ENCODE measurements at regions not wholly inside any gene's neighbourhood (a gene's known extent, or its start where the extent isn't known, plus 50 kb on each side); places are given as distances from the start of the nearest gene placed in this dataset.
"Not testable (repeated sequence)": the region's sequence is repeated elsewhere in the genome, so short reads cannot be mapped to it uniquely, and the experiment has no call there.

DNA sequence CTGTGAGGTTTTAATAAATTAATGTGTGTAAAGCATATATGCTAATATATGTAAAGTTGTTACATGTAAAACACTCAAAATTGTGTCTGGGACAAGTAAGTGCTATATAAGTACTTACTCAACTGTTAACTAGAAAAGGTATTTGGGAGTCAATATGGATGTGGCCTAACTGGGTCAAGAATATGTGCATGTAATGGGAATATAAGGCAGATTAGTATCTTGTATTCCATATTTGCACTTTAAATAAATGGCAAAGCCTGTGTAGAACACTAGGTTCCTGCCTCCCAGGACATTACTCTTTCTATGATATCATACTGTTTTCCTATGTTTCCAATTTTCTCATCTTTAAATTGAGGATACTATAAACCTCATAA, 270.6 kb downstream of the FBXO8 start:
- H3K4me1 ChIP-seq (ENCODE audit: control insufficient read depth, insufficient read depth, low read length, unreplicated experiment): no peaks in the 10 kb centered on the region
- no peaks in the 10 kb centered on the region for H3K79me2 ChIP-seq (ENCODE audit: control insufficient read depth, insufficient read depth, low read length, unreplicated experiment)
- no peaks in the 10 kb centered on the region for H3K27me3 ChIP-seq (ENCODE audit: insufficient read depth, low read length)
- no peak overlapping the region for H3K27ac ChIP-seq (ENCODE audit: low read depth, low read length)
- no peaks in the 10 kb centered on the region for H3K36me3 ChIP-seq (ENCODE audit: insufficient read depth, low read length)
- H2AFZ ChIP-seq (ENCODE audit: low read length, unreplicated experiment): no peak overlapping the region
- H3K4me3 ChIP-seq (ENCODE audit: low read depth, low read length): no peak overlapping the region

DNA sequence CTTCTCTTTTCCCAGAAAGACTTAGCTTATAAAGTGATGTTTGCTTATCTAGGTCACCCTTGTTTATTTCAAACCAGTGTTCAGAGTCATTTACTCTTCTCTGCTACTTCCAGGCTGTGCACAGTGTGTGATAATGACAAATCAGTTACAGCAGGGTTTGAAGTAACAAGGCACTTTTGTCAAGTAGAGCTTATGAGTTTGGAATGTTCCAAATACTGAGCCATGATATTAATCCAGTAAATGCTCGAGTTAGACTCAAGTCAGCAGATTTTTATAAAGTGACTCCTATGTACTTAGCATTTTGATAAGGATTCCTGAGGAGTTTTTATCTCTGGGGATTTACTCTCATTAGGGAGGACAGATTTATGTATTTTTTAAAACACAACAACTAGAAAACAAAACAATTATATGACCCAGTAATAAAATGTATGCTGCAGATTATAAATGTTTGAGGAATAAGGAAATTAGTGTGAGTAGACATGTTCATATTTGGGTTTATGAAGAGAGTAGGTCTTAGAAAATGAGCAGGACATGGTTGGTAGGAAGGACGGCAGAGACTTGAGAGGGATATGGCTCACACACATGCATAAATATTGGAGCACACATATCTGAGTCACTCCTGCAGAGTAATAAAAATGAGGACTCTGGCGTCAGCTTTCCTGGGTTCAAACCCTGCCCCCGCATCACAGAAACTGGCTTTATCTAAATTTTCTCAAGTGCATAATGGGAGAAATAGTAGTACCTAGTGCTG, 271.2 kb downstream of the FBXO8 start:
- H3K36me3 ChIP-seq (ENCODE audit: insufficient read depth, low read length): no peaks in the 10 kb centered on the region
- H3K27me3 ChIP-seq (ENCODE audit: insufficient read depth, low read length): no peaks in the 10 kb centered on the region
- H2AFZ ChIP-seq (ENCODE audit: low read length, unreplicated experiment): peak overlapping the region; percentile 74
- no peak overlapping the region for H3K27ac ChIP-seq (ENCODE audit: low read depth, low read length)
- no peaks in the 10 kb centered on the region for H3K4me1 ChIP-seq (ENCODE audit: control insufficient read depth, insufficient read depth, low read length, unreplicated experiment)
- no peak overlapping the region for H3K4me3 ChIP-seq (ENCODE audit: low read depth, low read length)
- H3K79me2 ChIP-seq (ENCODE audit: control insufficient read depth, insufficient read depth, low read length, unreplicated experiment): no peaks in the 10 kb centered on the region

DNA sequence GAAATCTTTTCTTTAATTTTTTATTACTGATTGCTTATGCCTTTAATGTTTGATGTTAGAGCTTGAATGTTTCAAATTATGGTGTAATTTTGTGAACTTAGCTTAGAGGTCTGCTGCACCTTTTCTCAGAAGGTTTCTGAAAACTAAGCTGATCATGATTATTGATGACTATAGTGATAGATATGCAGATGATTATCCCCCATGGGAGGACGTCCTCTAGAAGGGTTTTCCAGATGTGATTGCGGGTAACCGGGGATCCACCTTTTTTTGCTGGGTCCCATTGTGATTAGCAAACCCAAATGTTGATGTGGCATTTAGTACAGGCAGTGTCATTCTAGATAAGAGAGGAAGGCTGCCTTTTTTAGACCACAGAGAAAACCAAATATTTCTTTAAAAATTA, 272.9 kb downstream of the FBXO8 start:
- Histone ChIP-seq H3K27me3 (ENCODE audit: insufficient read depth, low read length) (no peaks in the 10 kb centered on the region), H3K79me2 (ENCODE audit: control insufficient read depth, insufficient read depth, low read length, unreplicated experiment) (no peaks in the 10 kb centered on the region), H3K4me3 (ENCODE audit: low read depth, low read length) (no peak overlapping the region), H3K36me3 (ENCODE audit: insufficient read depth, low read length) (no peaks in the 10 kb centered on the region), H2AFZ (ENCODE audit: low read length, unreplicated experiment) (peak overlapping the region; percentile 43), H3K4me1 (ENCODE audit: control insufficient read depth, insufficient read depth, low read length, unreplicated experiment) (peaks cover 3% of the 10 kb centered on the region), H3K27ac (ENCODE audit: low read depth, low read length) (no peak overlapping the region)

DNA sequence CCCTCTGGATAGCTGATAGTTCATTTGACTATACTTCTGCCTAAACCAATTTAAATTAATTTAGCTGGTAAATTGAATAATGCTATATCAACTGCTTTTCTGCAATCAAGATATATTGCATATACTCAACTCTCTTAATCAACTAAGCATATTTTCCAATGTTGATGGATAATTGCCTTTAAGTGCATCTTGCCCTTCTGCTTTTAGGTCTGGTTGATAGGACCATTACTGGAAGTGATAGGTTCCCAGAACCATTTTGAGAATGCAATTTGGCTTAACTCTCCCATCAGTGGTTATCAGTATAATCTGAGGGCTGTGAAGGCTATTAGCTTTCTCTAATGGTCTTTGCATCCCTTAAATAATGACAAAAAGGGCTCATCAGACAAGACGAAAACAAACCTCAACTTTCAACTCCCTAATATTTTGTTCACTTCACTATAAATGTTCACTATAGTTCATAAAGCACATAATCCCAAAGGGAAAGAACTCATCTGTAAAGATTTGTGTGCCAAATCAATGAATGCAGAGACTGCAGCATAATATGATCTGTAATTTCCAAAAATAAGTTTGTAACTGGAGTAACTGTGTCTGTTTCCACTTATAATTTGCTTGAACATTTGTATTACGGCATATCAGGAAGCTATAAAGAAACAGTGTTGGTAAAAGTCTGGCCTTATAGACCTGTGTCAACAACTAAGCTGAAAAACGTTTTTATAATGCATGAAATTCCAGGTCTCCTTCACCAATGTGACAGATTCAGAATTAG, 273.6 kb downstream of the FBXO8 start:
- Histone ChIP-seq H2AFZ (ENCODE audit: low read length, unreplicated experiment) (peak overlapping the region; percentile 27), H3K27me3 (ENCODE audit: insufficient read depth, low read length) (no peaks in the 10 kb centered on the region), H3K79me2 (ENCODE audit: control insufficient read depth, insufficient read depth, low read length, unreplicated experiment) (no peaks in the 10 kb centered on the region), H3K36me3 (ENCODE audit: insufficient read depth, low read length) (no peaks in the 10 kb centered on the region), H3K4me3 (ENCODE audit: low read depth, low read length) (no peak overlapping the region), H3K4me1 (ENCODE audit: control insufficient read depth, insufficient read depth, low read length, unreplicated experiment) (peaks cover 3% of the 10 kb centered on the region), H3K27ac (ENCODE audit: low read depth, low read length) (no peak overlapping the region)

DNA sequence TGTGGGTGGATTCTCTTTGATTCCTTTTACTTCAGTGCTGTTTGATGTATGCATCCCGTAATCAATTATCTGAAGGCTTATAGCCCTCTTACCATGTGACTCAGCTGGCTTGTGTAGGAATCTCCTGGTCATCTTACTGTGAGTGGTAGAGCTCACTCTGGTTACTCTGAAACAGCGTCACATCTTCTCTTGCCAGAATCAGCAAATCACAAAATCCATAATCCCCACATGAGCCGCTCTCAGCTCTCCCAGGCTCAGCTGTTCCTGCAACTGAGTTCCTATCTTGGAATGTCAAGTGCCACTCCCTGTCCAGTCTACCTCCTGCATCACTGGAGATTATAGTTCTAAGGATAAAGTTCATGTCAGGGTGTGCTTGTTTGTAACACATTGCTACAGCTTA, 278.0 kb downstream of the FBXO8 start:
- no peaks in the 10 kb centered on the region for H3K36me3 ChIP-seq (ENCODE audit: insufficient read depth, low read length)
- H3K27ac ChIP-seq (ENCODE audit: low read depth, low read length): no peak overlapping the region
- no peaks in the 10 kb centered on the region for H3K79me2 ChIP-seq (ENCODE audit: control insufficient read depth, insufficient read depth, low read length, unreplicated experiment)
- H3K4me3 ChIP-seq (ENCODE audit: low read depth, low read length): no peak overlapping the region
- no peaks in the 10 kb centered on the region for H3K27me3 ChIP-seq (ENCODE audit: insufficient read depth, low read length)
- H2AFZ ChIP-seq (ENCODE audit: low read length, unreplicated experiment): no peak overlapping the region
- peaks cover 3% of the 10 kb centered on the region for H3K4me1 ChIP-seq (ENCODE audit: control insufficient read depth, insufficient read depth, low read length, unreplicated experiment)

DNA sequence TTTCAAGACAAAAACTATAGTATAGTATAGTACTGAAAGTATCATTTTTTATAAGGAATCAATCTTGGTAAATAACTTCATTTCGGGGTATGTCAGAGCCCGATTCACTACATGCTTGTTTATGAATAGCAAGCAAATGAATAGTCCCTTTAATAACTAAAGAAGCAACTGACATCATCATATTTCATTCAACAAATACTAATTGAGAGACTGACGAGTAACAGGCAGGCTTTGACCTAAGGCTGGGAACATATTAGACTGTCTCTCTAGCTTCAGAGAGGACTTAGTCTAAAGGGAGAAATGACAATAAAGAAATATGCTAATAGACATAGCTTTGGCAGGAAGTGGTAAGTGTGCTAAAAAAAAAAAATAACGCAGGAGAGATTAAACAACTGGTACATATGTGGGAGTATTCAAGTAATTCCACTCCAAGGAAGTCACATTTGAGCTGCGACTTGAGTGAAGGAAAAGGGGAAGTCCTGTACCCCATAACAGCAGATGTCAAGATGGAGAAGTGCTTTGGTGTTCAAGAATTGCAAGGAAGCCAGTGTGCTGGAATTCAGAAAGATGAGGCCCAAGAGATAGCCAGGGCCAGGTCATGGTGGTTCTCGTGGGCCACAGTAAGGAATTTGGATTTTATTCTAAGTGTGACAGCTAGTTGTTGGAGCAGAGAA, 284.9 kb downstream of the FBXO8 start:
- Histone ChIP-seq H2AFZ (ENCODE audit: low read length, unreplicated experiment) (no peak overlapping the region), H3K27me3 (ENCODE audit: insufficient read depth, low read length) (no peaks in the 10 kb centered on the region), H3K4me1 (ENCODE audit: control insufficient read depth, insufficient read depth, low read length, unreplicated experiment) (no peaks in the 10 kb centered on the region), H3K36me3 (ENCODE audit: insufficient read depth, low read length) (no peaks in the 10 kb centered on the region), H3K4me3 (ENCODE audit: low read depth, low read length) (no peak overlapping the region), H3K27ac (ENCODE audit: low read depth, low read length) (no peak overlapping the region), H3K79me2 (ENCODE audit: control insufficient read depth, insufficient read depth, low read length, unreplicated experiment) (no peaks in the 10 kb centered on the region)

DNA sequence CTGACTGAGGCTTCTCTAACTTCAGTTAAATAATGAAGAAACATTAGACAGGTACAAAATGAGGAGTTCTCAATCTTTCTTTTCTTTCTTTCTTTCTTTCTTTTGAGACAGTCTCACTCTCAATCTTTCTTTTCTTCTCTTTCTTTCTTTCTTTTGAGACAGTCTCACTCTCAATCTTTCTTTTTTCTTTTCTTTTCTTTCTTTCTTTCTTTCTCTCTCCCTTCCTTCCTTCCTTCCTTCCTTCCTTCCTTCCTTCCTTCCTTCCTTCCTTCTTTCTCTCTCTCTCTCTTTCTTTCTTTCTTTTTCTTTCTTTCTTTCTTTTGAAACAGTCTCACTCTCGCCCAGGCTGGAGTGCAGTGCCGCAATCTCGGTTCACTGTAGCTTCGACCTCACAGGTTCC, 287.7 kb downstream of the FBXO8 start:
- not testable (repeated sequence) for H3K4me1 ChIP-seq (ENCODE audit: control insufficient read depth, insufficient read depth, low read length, unreplicated experiment); H3K27ac ChIP-seq (ENCODE audit: low read depth, low read length); H2AFZ ChIP-seq (ENCODE audit: low read length, unreplicated experiment); H3K36me3 ChIP-seq (ENCODE audit: insufficient read depth, low read length); H3K79me2 ChIP-seq (ENCODE audit: control insufficient read depth, insufficient read depth, low read length, unreplicated experiment); H3K27me3 ChIP-seq (ENCODE audit: insufficient read depth, low read length); H3K4me3 ChIP-seq (ENCODE audit: low read depth, low read length)

DNA sequence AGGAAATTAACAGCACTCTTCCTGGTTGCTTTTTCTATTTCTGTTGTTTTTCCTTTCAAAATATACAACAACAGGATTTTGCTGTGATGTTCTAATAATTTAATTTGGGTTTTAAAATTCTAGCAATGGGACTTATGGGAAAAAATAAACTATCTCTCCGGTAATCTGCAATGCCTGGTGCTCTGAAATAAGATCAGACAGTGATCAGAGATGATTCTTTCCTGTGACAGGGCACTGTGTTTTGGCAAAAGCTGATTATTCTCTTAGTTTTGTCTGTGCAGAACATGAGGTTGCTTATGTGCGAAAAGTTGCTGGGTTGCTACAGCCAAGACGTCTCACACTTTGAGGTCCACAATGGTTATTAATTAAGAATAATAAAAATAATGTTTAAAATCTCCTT, 291.7 kb downstream of the FBXO8 start:
- H3K27ac ChIP-seq (ENCODE audit: low read depth, low read length): no peak overlapping the region
- H2AFZ ChIP-seq (ENCODE audit: low read length, unreplicated experiment): no peak overlapping the region
- no peaks in the 10 kb centered on the region for H3K4me1 ChIP-seq (ENCODE audit: control insufficient read depth, insufficient read depth, low read length, unreplicated experiment)
- no peak overlapping the region for H3K4me3 ChIP-seq (ENCODE audit: low read depth, low read length)
- no peaks in the 10 kb centered on the region for H3K36me3 ChIP-seq (ENCODE audit: insufficient read depth, low read length)
- no peaks in the 10 kb centered on the region for H3K79me2 ChIP-seq (ENCODE audit: control insufficient read depth, insufficient read depth, low read length, unreplicated experiment)
- no peaks in the 10 kb centered on the region for H3K27me3 ChIP-seq (ENCODE audit: insufficient read depth, low read length)

DNA sequence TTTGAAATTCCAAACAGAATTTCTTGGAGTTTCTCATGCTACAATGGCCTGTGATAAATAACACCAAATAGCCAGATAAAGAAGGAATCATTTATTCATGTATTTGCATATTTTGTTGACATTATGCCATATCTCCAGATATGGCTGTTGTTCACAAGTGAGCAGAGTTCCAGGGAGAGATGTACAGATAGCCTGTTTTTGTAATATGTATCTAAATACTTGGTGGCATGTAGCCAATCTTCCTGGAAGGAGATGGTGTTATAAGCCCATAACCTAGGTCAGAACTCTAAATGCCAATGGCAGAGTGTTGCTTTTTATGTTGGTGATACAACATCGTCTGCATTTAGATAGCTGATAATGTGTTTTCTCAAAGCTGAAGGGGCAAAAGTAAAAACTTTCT, 292.2 kb downstream of the FBXO8 start:
- H2AFZ ChIP-seq (ENCODE audit: low read length, unreplicated experiment): no peak overlapping the region
- no peaks in the 10 kb centered on the region for H3K4me1 ChIP-seq (ENCODE audit: control insufficient read depth, insufficient read depth, low read length, unreplicated experiment)
- no peak overlapping the region for H3K4me3 ChIP-seq (ENCODE audit: low read depth, low read length)
- no peaks in the 10 kb centered on the region for H3K79me2 ChIP-seq (ENCODE audit: control insufficient read depth, insufficient read depth, low read length, unreplicated experiment)
- H3K27me3 ChIP-seq (ENCODE audit: insufficient read depth, low read length): no peaks in the 10 kb centered on the region
- no peak overlapping the region for H3K27ac ChIP-seq (ENCODE audit: low read depth, low read length)
- H3K36me3 ChIP-seq (ENCODE audit: insufficient read depth, low read length): no peaks in the 10 kb centered on the region

DNA sequence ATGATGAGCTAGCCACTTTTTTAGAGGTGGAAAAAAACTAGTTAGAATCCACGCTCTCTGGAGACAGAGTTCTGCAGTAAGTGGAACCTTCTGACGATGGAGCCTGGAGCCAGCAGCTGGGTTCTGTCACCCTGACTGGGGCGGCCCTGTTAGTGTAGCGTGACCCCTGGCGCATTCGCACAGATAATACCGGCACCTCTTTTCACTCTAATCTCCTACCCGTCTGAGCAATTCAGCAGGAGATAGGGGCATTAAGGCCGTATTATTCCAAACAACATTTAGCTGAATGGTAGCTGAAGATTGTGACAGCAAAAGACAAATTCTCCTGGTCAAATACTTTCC, 292.6 kb downstream of the FBXO8 start:
- no peak overlapping the region for H3K4me3 ChIP-seq (ENCODE audit: low read depth, low read length)
- no peak overlapping the region for H3K27ac ChIP-seq (ENCODE audit: low read depth, low read length)
- H2AFZ ChIP-seq (ENCODE audit: low read length, unreplicated experiment): no peak overlapping the region
- H3K79me2 ChIP-seq (ENCODE audit: control insufficient read depth, insufficient read depth, low read length, unreplicated experiment): no peaks in the 10 kb centered on the region
- H3K27me3 ChIP-seq (ENCODE audit: insufficient read depth, low read length): no peaks in the 10 kb centered on the region
- H3K4me1 ChIP-seq (ENCODE audit: control insufficient read depth, insufficient read depth, low read length, unreplicated experiment): no peaks in the 10 kb centered on the region
- no peaks in the 10 kb centered on the region for H3K36me3 ChIP-seq (ENCODE audit: insufficient read depth, low read length)

Measured in ACC112 (cell line).